ENCODE measurements at regions not wholly inside any gene's neighbourhood (a gene's known extent, or its start where the extent isn't known, plus 50 kb on each side); places are given as distances from the start of the nearest gene placed in this dataset.
A peak's percentile ranks its signal among the peaks of the same experiment; 100 is the strongest.

- DNase-seq (peak in 1 of 2 donors; percentile 10), ATAC-seq (no peak)
- no peaks in the 10 kb centered on the region for H3K9me3 ChIP-seq
- intact Hi-C loops (cut with DNase I; ENCODE audit: low total_unique reads) = no loop called here
- no peak overlapping the region for H3K27ac ChIP-seq
- no peak overlapping the region for H3K4me3 ChIP-seq
- no peak for TF ChIP-seq CTCF (IDR thresholded peaks at IDR 0.05 in 4 of 5, conservative IDR thresholded peaks at IDR 0.05 in 1 of 5)
- no peak for TF ChIP-seq POLR2A (IDR thresholded peaks at IDR 0.05)
- H3K27me3 ChIP-seq = no peaks in the 10 kb centered on the region
- H3K4me1 ChIP-seq = no peaks in the 10 kb centered on the region
- in situ Hi-C loops (cut with MboI; ENCODE audit: low sequenced_read_pairs in 4 of 4) = no loop called here
- H3K36me3 ChIP-seq = no peaks in the 10 kb centered on the region
These were observed 100.4 kb upstream of the FAM9B start for GRCh38 chrX:9134366-9134765.

GRCh38 chrX:9135901-9136510 is 102.1 kb upstream of the FAM9B start:
- TF ChIP-seq POLR2A (IDR thresholded peaks at IDR 0.05) = no peak
- TF ChIP-seq CTCF (IDR thresholded peaks at IDR 0.05 in 4 of 5, conservative IDR thresholded peaks at IDR 0.05 in 1 of 5) = no peak
- DNase-seq = no peak
- H3K4me1 ChIP-seq = no peaks in the 10 kb centered on the region
- in situ Hi-C loops (cut with MboI; ENCODE audit: low sequenced_read_pairs in 4 of 4) = no loop called here
- intact Hi-C loops (cut with DNase I; ENCODE audit: low total_unique reads) = no loop called here
- no peak overlapping the region for H3K4me3 ChIP-seq
- H3K36me3 ChIP-seq = no peaks in the 10 kb centered on the region
- H3K27ac ChIP-seq = no peak overlapping the region
- H3K27me3 ChIP-seq = no peaks in the 10 kb centered on the region
- H3K9me3 ChIP-seq = no peaks in the 10 kb centered on the region
- no peak for ATAC-seq

- Histone ChIP-seq H3K4me1 (no peaks in the 10 kb centered on the region), H3K9me3 (no peaks in the 10 kb centered on the region), H3K27ac (no peak overlapping the region), H3K27me3 (no peaks in the 10 kb centered on the region), H3K4me3 (no peak overlapping the region), H3K36me3 (no peaks in the 10 kb centered on the region)
- no peak for ATAC-seq
- TF ChIP-seq CTCF (IDR thresholded peaks at IDR 0.05 in 4 of 5, conservative IDR thresholded peaks at IDR 0.05 in 1 of 5) = no peak
- TF ChIP-seq POLR2A (IDR thresholded peaks at IDR 0.05) = no peak
- intact Hi-C loops (cut with DNase I; ENCODE audit: low total_unique reads) = no loop called here
- in situ Hi-C loops (cut with MboI; ENCODE audit: low sequenced_read_pairs in 4 of 4) = no loop called here
- DNase-seq = no peak
These were observed 103.2 kb upstream of the FAM9B start for GRCh38 chrX:9137152-9137551.

GRCh38 chrX:9141496-9141895 is 107.6 kb upstream of the FAM9B start:
- H3K36me3 ChIP-seq = no peaks in the 10 kb centered on the region
- in situ Hi-C loops (cut with MboI; ENCODE audit: low sequenced_read_pairs in 4 of 4) = no loop called here
- H3K4me3 ChIP-seq = no peak overlapping the region
- intact Hi-C loops (cut with DNase I; ENCODE audit: low total_unique reads) = no loop called here
- DNase-seq (no peak), ATAC-seq (no peak)
- H3K27ac ChIP-seq = no peak overlapping the region
- no peaks in the 10 kb centered on the region for H3K4me1 ChIP-seq
- TF ChIP-seq CTCF (IDR thresholded peaks at IDR 0.05 in 4 of 5, conservative IDR thresholded peaks at IDR 0.05 in 1 of 5) (no peak), POLR2A (IDR thresholded peaks at IDR 0.05) (no peak)
- H3K27me3 ChIP-seq = no peaks in the 10 kb centered on the region
- no peaks in the 10 kb centered on the region for H3K9me3 ChIP-seq

GRCh38 chrX:9144701-9145241 is 110.8 kb upstream of the FAM9B start:
- ATAC-seq = no peak
- in situ Hi-C loops (cut with MboI; ENCODE audit: low sequenced_read_pairs in 4 of 4) = no loop called here
- Histone ChIP-seq H3K4me3 (no peak overlapping the region), H3K27ac (no peak overlapping the region), H3K27me3 (no peaks in the 10 kb centered on the region), H3K36me3 (no peaks in the 10 kb centered on the region), H3K9me3 (no peaks in the 10 kb centered on the region), H3K4me1 (no peaks in the 10 kb centered on the region)
- intact Hi-C loops (cut with DNase I; ENCODE audit: low total_unique reads) = no loop called here
- no peak for DNase-seq
- TF ChIP-seq POLR2A (IDR thresholded peaks at IDR 0.05) (no peak), CTCF (IDR thresholded peaks at IDR 0.05 in 4 of 5, conservative IDR thresholded peaks at IDR 0.05 in 1 of 5) (no peak)

Measured in gastrocnemius medialis (tissue), 4 donors.